Karpas-422 (cell line): ENCODE measurements at regions not wholly inside any gene's neighbourhood (a gene's known extent, or its start where the extent isn't known, plus 50 kb on each side); places are given as distances from the start of the nearest gene placed in this dataset.

ENCODE experiments used
- DNase-seq: peaks from one replicate; pipeline ENCODE4 v3.0.0-alpha.2; 2015
- H2AFZ ChIP-seq: fragments of 200-600 bp; sonication (generic); 2 replicates; pipeline ENCODE4 v1.6.1; 2014; ENCODE audit warnings: antibody characterized with exemption, low read length, mixed read lengths
- H3K27ac ChIP-seq: fragments of 200-600 bp; sonication (generic); 2 replicates; pipeline ENCODE4 v1.5.1; 2014; ENCODE audit warnings: mild to moderate bottlenecking, low read length, moderate library complexity
- H3K27me3 ChIP-seq: fragments of 200-600 bp; sonication (generic); 2 replicates; pipeline ENCODE4 v1.6.1; 2014; ENCODE audit warnings: low read length, mixed read lengths
- H3K36me3 ChIP-seq: fragments of 200-600 bp; sonication (generic); 2 replicates; pipeline ENCODE4 v1.6.1; 2014; ENCODE audit warnings: low read length, mixed read lengths; ENCODE audit not compliant: insufficient read depth
- H3K4me1 ChIP-seq: fragments of 200-600 bp; sonication (generic); 2 replicates; pipeline ENCODE4 v1.6.1; 2014; ENCODE audit warnings: mild to moderate bottlenecking, low read length, mixed read lengths
- H3K4me2 ChIP-seq: fragments of 200-600 bp; sonication (generic); 2 replicates; pipeline ENCODE4 v1.6.1; 2014; ENCODE audit warnings: low read length, low read depth, mild to moderate bottlenecking; ENCODE audit not compliant: poor library complexity, severe bottlenecking
- H3K4me3 ChIP-seq: fragments of 200-600 bp; sonication (generic); 2 replicates; pipeline ENCODE4 v1.5.1; 2014; ENCODE audit warnings: mild to moderate bottlenecking, antibody characterized with exemption, low read length, mixed read lengths
- H3K79me2 ChIP-seq: fragments of 200-600 bp; sonication (generic); 2 replicates; pipeline ENCODE4 v1.6.1; 2014; ENCODE audit warnings: mild to moderate bottlenecking, low read length, mixed read lengths
- H3K9ac ChIP-seq: fragments of 200-600 bp; sonication (generic); 2 replicates; pipeline ENCODE4 v1.6.0; 2014; ENCODE audit warnings: low read length
- H3K9me2 ChIP-seq: fragments of 200-600 bp; sonication (generic), shearing (Covaris generic); replicated peaks from 2 replicates; pipeline ENCODE4 v1.6.0; 2014; ENCODE audit warnings: mild to moderate bottlenecking, low read length, moderate library complexity; ENCODE audit not compliant: insufficient read depth
- H3K9me3 ChIP-seq: fragments of 300-700, 200-600 bp; sonication (generic); 2 replicates; pipeline ENCODE4 v1.6.1; 2014; ENCODE audit warnings: low read length, mixed read lengths
- H4K20me1 ChIP-seq: fragments of 200-600 bp; sonication (generic); 2 replicates; pipeline ENCODE4 v1.6.1; 2014; ENCODE audit warnings: mild to moderate bottlenecking, antibody characterized with exemption, low read length, low read depth; ENCODE audit not compliant: insufficient read depth

- Histone ChIP-seq H3K9me2 (no peaks in the 10 kb centered on the region), H4K20me1 (no peaks in the 10 kb centered on the region), H2AFZ (no peak overlapping the region), H3K27ac (no peak overlapping the region), H3K36me3 (no peaks in the 10 kb centered on the region), H3K4me3 (no peak overlapping the region), H3K4me1 (no peaks in the 10 kb centered on the region), H3K9ac (no peak overlapping the region), H3K27me3 (no peaks in the 10 kb centered on the region), H3K4me2 (no peak overlapping the region), H3K79me2 (no peaks in the 10 kb centered on the region), H3K9me3 (peaks cover 45% of the 10 kb centered on the region)
- DNase-seq, result no peak
Observed at GRCh38 chr7:57274535-57275283, 142.5 kb upstream of the ZNF479 start.

- H3K9me2 ChIP-seq, result no peaks in the 10 kb centered on the region
- peaks cover 11% of the 10 kb centered on the region for H3K9me3 ChIP-seq
- H3K27me3 ChIP-seq, result no peaks in the 10 kb centered on the region
- no peaks in the 10 kb centered on the region for H3K36me3 ChIP-seq
- H3K4me3 ChIP-seq, result no peak overlapping the region
- H3K27ac ChIP-seq, result no peak overlapping the region
- H4K20me1 ChIP-seq, result no peaks in the 10 kb centered on the region
- H3K4me1 ChIP-seq, result no peaks in the 10 kb centered on the region
- H3K9ac ChIP-seq, result no peak overlapping the region
- no peaks in the 10 kb centered on the region for H3K79me2 ChIP-seq
- DNase-seq, result no peak
- no peak overlapping the region for H2AFZ ChIP-seq
- no peak overlapping the region for H3K4me2 ChIP-seq
Observed at GRCh38 chr7:57300747-57301146, 149.2 kb upstream of the ZNF716 start.

DNA sequence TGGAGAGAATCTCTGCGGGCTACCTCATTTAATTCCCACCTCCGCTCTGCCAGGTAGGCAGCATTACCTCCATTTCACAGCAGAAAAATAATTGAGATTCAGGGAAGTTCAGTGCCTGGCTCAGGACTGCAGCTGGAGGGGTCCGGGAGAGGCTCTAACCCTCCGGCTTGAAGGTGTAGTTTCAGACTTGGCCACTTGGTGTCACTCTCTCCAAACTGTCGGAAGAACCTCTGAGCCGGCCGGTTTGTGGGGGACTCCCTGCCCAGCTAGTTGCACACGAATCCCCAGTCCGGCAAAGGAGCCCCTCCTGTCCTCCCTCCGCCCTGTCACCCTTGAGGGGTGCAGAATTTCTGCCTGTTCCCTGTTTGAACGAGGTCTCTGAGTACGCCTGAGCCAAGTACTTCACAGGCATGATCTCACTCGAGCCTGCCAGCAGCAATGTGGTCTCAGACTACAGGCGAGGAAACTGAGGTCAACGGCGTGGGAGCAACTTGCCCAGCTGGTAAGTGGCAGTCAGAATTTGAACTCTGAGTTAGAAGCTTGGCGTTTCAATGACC is 144.7 kb upstream of the ZNF716 start:
- Histone ChIP-seq H3K4me2 (no peak overlapping the region), H4K20me1 (no peaks in the 10 kb centered on the region), H3K4me1 (no peaks in the 10 kb centered on the region), H3K27me3 (no peaks in the 10 kb centered on the region), H3K79me2 (no peaks in the 10 kb centered on the region), H3K27ac (no peak overlapping the region), H3K9ac (no peak overlapping the region), H3K4me3 (no peak overlapping the region), H3K9me3 (peaks cover 11% of the 10 kb centered on the region), H3K9me2 (no peaks in the 10 kb centered on the region), H3K36me3 (no peaks in the 10 kb centered on the region), H2AFZ (no peak overlapping the region)
- no peak for DNase-seq

GRCh38 chr7:57308631-57309408 is 141.2 kb upstream of the ZNF716 start:
- Histone ChIP-seq H3K4me2 (no peak overlapping the region), H3K36me3 (no peaks in the 10 kb centered on the region), H3K9me3 (peaks cover 16% of the 10 kb centered on the region), H4K20me1 (no peaks in the 10 kb centered on the region), H3K9me2 (no peaks in the 10 kb centered on the region), H3K79me2 (no peaks in the 10 kb centered on the region), H2AFZ (no peak overlapping the region), H3K4me3 (no peak overlapping the region), H3K9ac (no peak overlapping the region), H3K27me3 (no peaks in the 10 kb centered on the region), H3K4me1 (no peaks in the 10 kb centered on the region), H3K27ac (no peak overlapping the region)
- DNase-seq, result peak; percentile 50

DNA sequence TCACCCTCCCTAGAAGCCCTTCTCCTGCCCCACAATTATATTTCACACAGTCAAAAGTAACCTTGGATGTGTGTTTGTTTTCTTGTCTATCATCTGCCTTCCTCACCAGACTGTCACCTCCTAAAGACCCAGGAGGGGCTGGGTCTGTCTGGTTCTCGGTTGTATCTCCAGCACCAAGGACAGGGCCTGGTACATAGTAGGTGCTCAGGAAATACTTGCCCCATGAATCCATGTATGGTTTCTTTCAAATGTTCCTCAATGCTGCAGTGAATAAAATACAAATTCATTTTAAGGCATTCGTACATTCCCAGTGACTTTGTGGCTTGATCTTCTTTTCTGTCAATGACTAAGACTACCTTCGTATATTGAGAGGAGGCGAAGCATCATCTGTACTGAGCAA is 122.9 kb upstream of the ZNF716 start:
- H3K36me3 ChIP-seq, result no peaks in the 10 kb centered on the region
- no peaks in the 10 kb centered on the region for H3K9me2 ChIP-seq
- no peaks in the 10 kb centered on the region for H3K4me1 ChIP-seq
- DNase-seq, result no peak
- no peaks in the 10 kb centered on the region for H3K79me2 ChIP-seq
- H4K20me1 ChIP-seq, result no peaks in the 10 kb centered on the region
- no peak overlapping the region for H3K4me2 ChIP-seq
- H3K9ac ChIP-seq, result no peak overlapping the region
- H3K9me3 ChIP-seq, result peaks cover 26% of the 10 kb centered on the region
- H2AFZ ChIP-seq, result no peak overlapping the region
- no peak overlapping the region for H3K27ac ChIP-seq
- H3K27me3 ChIP-seq, result no peaks in the 10 kb centered on the region
- no peak overlapping the region for H3K4me3 ChIP-seq

DNA sequence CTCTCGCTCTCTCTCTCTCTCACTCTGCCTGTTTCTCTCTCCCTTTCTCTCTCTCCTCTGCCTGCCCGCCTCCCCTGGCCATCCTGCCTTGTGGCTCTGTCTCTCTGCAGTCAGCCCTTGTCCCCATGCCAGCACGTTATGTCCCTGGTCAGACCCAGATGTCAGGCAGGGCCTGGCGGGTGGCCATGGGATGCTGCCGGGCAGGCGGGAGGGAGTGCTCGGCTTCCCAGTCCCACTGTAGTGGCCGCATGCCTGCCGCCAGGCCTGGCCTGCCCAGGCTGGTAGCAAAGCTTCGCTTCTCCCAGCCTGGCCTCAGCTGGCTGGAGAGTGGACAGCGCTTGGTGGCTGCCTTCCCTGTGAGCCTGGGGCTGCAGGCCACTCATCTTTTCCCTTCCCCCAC is 121.5 kb upstream of the ZNF716 start:
- no peaks in the 10 kb centered on the region for H3K9me2 ChIP-seq
- H3K9me3 ChIP-seq, result peaks cover 20% of the 10 kb centered on the region
- DNase-seq, result no peak
- H3K4me1 ChIP-seq, result no peaks in the 10 kb centered on the region
- no peak overlapping the region for H3K27ac ChIP-seq
- no peaks in the 10 kb centered on the region for H4K20me1 ChIP-seq
- no peaks in the 10 kb centered on the region for H3K79me2 ChIP-seq
- H3K9ac ChIP-seq, result no peak overlapping the region
- H3K4me2 ChIP-seq, result no peak overlapping the region
- no peak overlapping the region for H3K4me3 ChIP-seq
- H2AFZ ChIP-seq, result no peak overlapping the region
- H3K27me3 ChIP-seq, result no peaks in the 10 kb centered on the region
- no peaks in the 10 kb centered on the region for H3K36me3 ChIP-seq

- Histone ChIP-seq H3K4me3 (no peak overlapping the region), H4K20me1 (no peaks in the 10 kb centered on the region), H3K4me2 (no peak overlapping the region), H3K4me1 (no peaks in the 10 kb centered on the region), H3K9me3 (peaks cover 20% of the 10 kb centered on the region), H2AFZ (no peak overlapping the region), H3K9me2 (no peaks in the 10 kb centered on the region), H3K27me3 (no peaks in the 10 kb centered on the region), H3K9ac (no peak overlapping the region), H3K79me2 (no peaks in the 10 kb centered on the region), H3K36me3 (no peaks in the 10 kb centered on the region), H3K27ac (no peak overlapping the region)
- DNase-seq, result no peak
Observed at GRCh38 chr7:57328963-57329362, 121.0 kb upstream of the ZNF716 start.

DNA sequence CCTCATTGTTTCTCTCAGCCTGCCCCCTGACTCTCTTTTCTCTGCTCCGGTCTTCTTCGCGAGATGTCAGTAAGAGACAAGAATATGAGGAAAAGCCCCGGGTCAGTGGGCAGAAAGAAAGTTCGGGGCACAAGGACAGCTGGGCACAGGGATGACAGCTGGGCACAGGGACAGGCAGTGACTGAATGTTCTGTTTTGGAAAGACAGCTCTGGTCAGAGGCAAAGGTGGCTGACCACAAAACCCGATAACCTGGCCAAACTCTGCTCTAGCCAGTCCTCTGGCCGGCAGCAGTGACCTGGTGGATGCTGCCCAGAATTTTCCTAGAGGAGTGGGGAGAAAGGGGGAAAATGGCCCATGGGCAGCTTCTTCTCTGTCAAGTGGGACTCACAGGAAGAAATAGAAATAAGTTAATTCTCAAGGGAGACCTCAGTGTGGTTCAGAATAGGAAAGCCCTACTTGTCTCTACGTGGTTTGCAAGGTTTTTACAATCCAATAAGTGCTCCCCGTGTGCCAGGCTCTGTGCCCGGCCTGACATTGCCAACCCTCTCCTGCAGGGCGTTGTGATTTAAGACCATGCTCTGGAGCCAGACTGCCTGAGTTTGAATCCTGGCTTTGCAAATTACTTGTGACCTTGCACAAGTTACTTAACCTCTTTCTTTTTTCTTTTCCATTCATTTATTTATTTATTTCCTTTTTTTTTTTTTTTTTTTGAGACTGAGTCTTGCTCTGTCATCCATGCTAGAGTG is 110.6 kb upstream of the ZNF716 start:
- DNase-seq, result no peak
- Histone ChIP-seq H3K9me3 (peaks cover 12% of the 10 kb centered on the region), H3K9ac (no peak overlapping the region)

More for the DNA sequence above, 110.6 kb upstream of the ZNF716 start:
- no peaks in the 10 kb centered on the region for H3K79me2 ChIP-seq
- no peaks in the 10 kb centered on the region for H3K27me3 ChIP-seq
- H3K27ac ChIP-seq, result no peak overlapping the region
- no peaks in the 10 kb centered on the region for H3K9me2 ChIP-seq
- no peaks in the 10 kb centered on the region for H3K4me1 ChIP-seq
- H2AFZ ChIP-seq, result no peak overlapping the region
- H4K20me1 ChIP-seq, result no peaks in the 10 kb centered on the region
- no peak overlapping the region for H3K4me2 ChIP-seq
- H3K4me3 ChIP-seq, result no peak overlapping the region
- H3K36me3 ChIP-seq, result no peaks in the 10 kb centered on the region
